Adipocyte (in vitro differentiated cells): ENCODE measurements at regions not wholly inside any gene's neighbourhood (a gene's known extent, or its start where the extent isn't known, plus 50 kb on each side); places are given as distances from the start of the nearest gene placed in this dataset.

Experiments used
- DNase-seq: peaks from one replicate; pipeline ENCODE4 v3.0.0-alpha.2; 2015; ENCODE audit warnings: low read depth
- H3K27me3 ChIP-seq: replicated peaks from 2 replicates; pipeline ENCODE4 v1.7.0; 2013; ENCODE audit warnings: mild to moderate bottlenecking, low read length, moderate library complexity; ENCODE audit not compliant: control insufficient read depth, insufficient read depth
- H3K36me3 ChIP-seq: 2 replicates; pipeline ENCODE4 v1.7.0; 2013; ENCODE audit warnings: low read length, mild to moderate bottlenecking, moderate library complexity; ENCODE audit not compliant: control insufficient read depth, insufficient read depth, severe bottlenecking
- H3K4me1 ChIP-seq: 2 replicates; pipeline ENCODE4 v1.7.0; 2013; ENCODE audit warnings: mild to moderate bottlenecking, low read length, moderate library complexity; ENCODE audit not compliant: control insufficient read depth, insufficient read depth
- H3K4me3 ChIP-seq: 2 replicates; pipeline ENCODE4 v1.7.0; 2013; ENCODE audit warnings: mild to moderate bottlenecking, low read length, moderate library complexity
- H3K9ac ChIP-seq: 2 replicates; pipeline ENCODE4 v1.7.0; 2013; ENCODE audit warnings: mild to moderate bottlenecking, low read length, moderate library complexity
- H3K9me3 ChIP-seq: 2 replicates; pipeline ENCODE4 v1.7.0; 2013; ENCODE audit warnings: mild to moderate bottlenecking, low read length, moderate library complexity; ENCODE audit not compliant: control insufficient read depth

- no peaks in the 10 kb centered on the region for H3K9me3 ChIP-seq
- H3K4me3 ChIP-seq: no peak overlapping the region
- DNase-seq: peak; percentile 29
- no peaks in the 10 kb centered on the region for H3K36me3 ChIP-seq
- no peaks in the 10 kb centered on the region for H3K27me3 ChIP-seq
- H3K9ac ChIP-seq: no peak overlapping the region
- H3K4me1 ChIP-seq: peaks cover 64% of the 10 kb centered on the region
These were observed 451.1 kb downstream of the LTN1 start for GRCh38 chr21:28541371-28542112.

GRCh38 chr21:28540514-28540913 lies 452.2 kb downstream of the LTN1 start:
- Histone ChIP-seq H3K4me1 (peaks cover 63% of the 10 kb centered on the region), H3K9ac (no peak overlapping the region), H3K4me3 (no peak overlapping the region), H3K9me3 (no peaks in the 10 kb centered on the region), H3K36me3 (no peaks in the 10 kb centered on the region), H3K27me3 (no peaks in the 10 kb centered on the region)
- peak; percentile 28 for DNase-seq

GRCh38 chr21:28539623-28539988 lies 453.1 kb downstream of the LTN1 start:
- Histone ChIP-seq H3K9me3 (no peaks in the 10 kb centered on the region), H3K27me3 (no peaks in the 10 kb centered on the region), H3K9ac (no peak overlapping the region), H3K4me3 (no peak overlapping the region), H3K4me1 (peaks cover 54% of the 10 kb centered on the region), H3K36me3 (no peaks in the 10 kb centered on the region)
- DNase-seq: no peak

DNA sequence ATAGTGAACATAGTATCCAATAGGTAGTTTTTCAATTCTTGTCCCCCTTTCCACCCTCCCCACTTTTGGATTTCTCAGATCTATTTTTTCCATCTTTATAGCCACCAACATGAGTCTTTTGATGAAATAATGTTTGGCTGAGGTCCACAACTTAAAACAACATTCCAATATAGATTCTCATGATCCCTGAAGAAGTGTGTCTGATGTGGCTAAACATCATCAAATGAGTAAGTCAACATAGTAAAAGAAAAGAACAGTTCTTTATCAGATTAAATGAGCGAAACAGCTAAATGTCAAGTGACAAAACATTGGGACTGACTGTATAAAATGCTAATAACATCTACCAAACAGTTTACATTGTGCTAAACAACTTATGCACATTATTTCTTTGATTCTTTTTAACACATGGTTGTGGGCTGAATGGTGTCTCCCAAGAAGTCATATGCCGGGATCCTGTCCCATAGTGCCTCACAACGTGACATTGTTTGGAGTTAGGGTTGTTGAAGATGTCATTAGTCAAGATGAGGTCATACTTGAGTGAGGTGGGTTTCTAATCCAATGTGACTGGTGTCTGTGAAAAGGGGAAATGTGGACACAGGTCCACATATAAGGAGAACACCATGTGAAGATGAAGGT lies 453.6 kb downstream of the LTN1 start:
- peak; percentile 67 for DNase-seq
- Histone ChIP-seq H3K4me1 (peaks cover 54% of the 10 kb centered on the region), H3K9me3 (no peaks in the 10 kb centered on the region), H3K9ac (no peak overlapping the region), H3K36me3 (no peaks in the 10 kb centered on the region), H3K27me3 (no peaks in the 10 kb centered on the region), H3K4me3 (no peak overlapping the region)

DNA sequence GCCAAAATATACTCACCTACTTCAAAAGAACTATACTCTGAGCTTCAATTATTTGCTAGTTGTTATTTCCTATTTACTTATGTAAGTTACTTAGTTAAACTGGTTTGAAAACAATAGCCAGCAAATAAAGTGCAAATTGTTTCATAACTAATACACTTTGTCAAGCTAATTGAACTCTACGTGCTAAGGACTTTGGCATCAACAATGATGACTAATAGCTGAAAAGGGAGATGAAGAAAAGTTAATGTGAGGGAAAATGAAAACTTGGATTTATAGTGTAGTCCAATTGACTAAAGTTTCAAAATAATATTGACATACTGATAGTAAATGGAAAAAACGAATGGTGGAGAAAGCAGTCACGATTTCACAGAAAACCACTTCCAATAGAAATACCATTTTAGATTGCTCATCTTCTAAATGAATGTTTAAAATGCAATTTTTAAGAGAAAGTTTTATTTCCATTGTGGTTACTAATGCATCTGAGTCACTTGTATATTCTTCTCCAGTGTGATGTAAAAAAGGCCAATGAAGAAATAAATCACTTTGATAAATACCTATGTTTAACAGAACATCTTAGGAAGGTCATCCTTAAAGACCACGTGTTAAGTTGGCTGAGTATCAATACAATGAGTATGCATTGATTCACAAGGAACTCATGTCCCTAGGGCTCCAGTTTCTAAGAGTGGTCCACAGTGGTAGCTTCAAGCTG lies 455.2 kb downstream of the LTN1 start:
- Histone ChIP-seq H3K27me3 (no peaks in the 10 kb centered on the region), H3K9me3 (no peaks in the 10 kb centered on the region), H3K36me3 (no peaks in the 10 kb centered on the region), H3K4me3 (no peak overlapping the region), H3K9ac (peak overlapping the region; percentile 8), H3K4me1 (peaks cover 41% of the 10 kb centered on the region)
- DNase-seq: peak; percentile 52

DNA sequence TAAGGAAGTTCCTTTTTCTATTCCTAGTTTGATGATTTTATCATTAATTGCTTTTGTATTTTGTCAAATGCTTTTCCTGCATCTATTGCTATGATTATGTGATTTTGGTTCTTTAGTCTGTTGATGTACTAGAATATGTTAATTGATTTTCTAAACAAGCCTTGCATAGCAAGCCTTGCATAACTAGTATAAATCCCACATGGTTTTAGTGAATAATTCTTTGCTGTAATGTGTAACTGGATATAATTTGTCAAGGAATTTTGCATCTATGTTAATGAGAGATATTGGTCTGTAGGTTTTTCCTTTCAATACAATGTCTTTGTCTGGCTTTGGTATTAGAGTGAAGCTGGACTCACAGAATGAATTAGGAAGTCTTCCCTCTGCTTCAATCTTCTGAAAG lies 460.2 kb downstream of the LTN1 start:
- Histone ChIP-seq H3K27me3 (no peaks in the 10 kb centered on the region), H3K9ac (no peak overlapping the region), H3K9me3 (no peaks in the 10 kb centered on the region), H3K36me3 (no peaks in the 10 kb centered on the region), H3K4me1 (peaks cover 6% of the 10 kb centered on the region), H3K4me3 (no peak overlapping the region)
- DNase-seq: no peak

GRCh38 chr21:28523367-28523766 lies 469.3 kb downstream of the LTN1 start:
- no peaks in the 10 kb centered on the region for H3K27me3 ChIP-seq
- H3K4me1 ChIP-seq: peaks cover 14% of the 10 kb centered on the region
- no peaks in the 10 kb centered on the region for H3K36me3 ChIP-seq
- no peak for DNase-seq
- H3K9ac ChIP-seq: no peak overlapping the region
- H3K9me3 ChIP-seq: no peaks in the 10 kb centered on the region
- no peak overlapping the region for H3K4me3 ChIP-seq

DNA sequence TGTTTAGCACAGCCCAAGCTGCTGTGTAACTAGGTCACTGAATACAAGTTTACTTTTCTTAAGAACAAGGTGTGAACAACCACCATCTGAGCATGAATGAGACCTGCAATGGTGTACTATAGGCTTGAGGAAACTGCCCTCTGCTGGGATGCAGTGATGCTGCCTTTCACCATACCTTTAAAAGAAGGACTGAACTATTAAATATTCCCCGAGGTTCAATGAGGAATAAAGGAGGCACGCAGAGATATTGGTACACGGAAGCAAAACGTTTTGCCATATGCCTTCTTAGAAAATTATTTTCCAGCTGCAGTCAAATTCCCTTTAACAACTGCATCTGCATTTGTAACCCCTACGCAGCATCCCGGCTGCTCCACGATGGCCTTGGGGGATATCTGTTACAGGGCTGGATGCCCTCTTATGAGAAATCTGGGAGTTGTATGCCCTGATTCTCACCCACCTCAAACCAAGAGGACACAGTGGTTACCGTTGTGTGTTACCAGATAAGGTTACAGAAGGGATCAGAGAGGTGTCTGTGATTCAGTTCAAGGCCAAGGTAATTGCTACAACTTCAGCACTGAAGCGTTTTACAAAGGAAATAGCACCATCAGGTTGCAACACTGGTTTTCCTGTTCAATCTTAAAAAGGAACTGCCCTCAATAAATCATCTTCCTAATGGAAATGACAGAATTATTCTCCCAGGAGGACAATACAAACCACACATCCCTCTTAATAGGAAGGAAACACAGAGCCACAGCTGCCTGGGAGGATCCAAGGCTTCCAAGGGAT lies 470.5 kb downstream of the LTN1 start:
- H3K36me3 ChIP-seq: no peaks in the 10 kb centered on the region
- peaks cover 14% of the 10 kb centered on the region for H3K4me1 ChIP-seq
- DNase-seq: peak; percentile 71
- H3K9me3 ChIP-seq: no peaks in the 10 kb centered on the region
- H3K4me3 ChIP-seq: no peak overlapping the region
- no peaks in the 10 kb centered on the region for H3K27me3 ChIP-seq
- no peak overlapping the region for H3K9ac ChIP-seq

GRCh38 chr21:28518630-28519029 lies 474.0 kb downstream of the LTN1 start:
- peak; percentile 16 for DNase-seq
- Histone ChIP-seq H3K9ac (no peak overlapping the region), H3K9me3 (no peaks in the 10 kb centered on the region), H3K4me1 (peaks cover 18% of the 10 kb centered on the region), H3K27me3 (no peaks in the 10 kb centered on the region), H3K4me3 (no peak overlapping the region), H3K36me3 (no peaks in the 10 kb centered on the region)

GRCh38 chr21:28516991-28517592 lies 475.6 kb downstream of the LTN1 start:
- no peak for DNase-seq
- H3K4me1 ChIP-seq: peaks cover 4% of the 10 kb centered on the region
- H3K9me3 ChIP-seq: no peaks in the 10 kb centered on the region
- no peaks in the 10 kb centered on the region for H3K27me3 ChIP-seq
- H3K9ac ChIP-seq: no peak overlapping the region
- H3K36me3 ChIP-seq: no peaks in the 10 kb centered on the region
- H3K4me3 ChIP-seq: no peak overlapping the region
